HG02938 (cell line): ENCODE measurements at regions not wholly inside any gene's neighbourhood (a gene's known extent, or its start where the extent isn't known, plus 50 kb on each side); places are given as distances from the start of the nearest gene placed in this dataset.
"Not testable (repeated sequence)": the region's sequence is repeated elsewhere in the genome, so short reads cannot be mapped to it uniquely, and the experiment has no call there.

Source experiments
- ATAC-seq: cut with Tn5 transposase; IDR thresholded peaks from one replicate; pipeline ENCODE4 v1.9.1; 2021; ENCODE audit warnings: mild to moderate bottlenecking, moderate library complexity; ENCODE audit not compliant: unreplicated experiment

- ATAC-seq: no peak
Measured at GRCh38 chr1:213415691-213416380, 364.8 kb downstream of the RPS6KC1 start.

- ATAC-seq: no peak
Measured at GRCh38 chr1:213416461-213417224, 365.6 kb downstream of the RPS6KC1 start.

- ATAC-seq: no peak
Measured at GRCh38 chr1:213417225-213417820, 366.3 kb downstream of the RPS6KC1 start.

- no peak for ATAC-seq
Measured at GRCh38 chr1:213417846-213418245, 366.8 kb downstream of the RPS6KC1 start.

DNA sequence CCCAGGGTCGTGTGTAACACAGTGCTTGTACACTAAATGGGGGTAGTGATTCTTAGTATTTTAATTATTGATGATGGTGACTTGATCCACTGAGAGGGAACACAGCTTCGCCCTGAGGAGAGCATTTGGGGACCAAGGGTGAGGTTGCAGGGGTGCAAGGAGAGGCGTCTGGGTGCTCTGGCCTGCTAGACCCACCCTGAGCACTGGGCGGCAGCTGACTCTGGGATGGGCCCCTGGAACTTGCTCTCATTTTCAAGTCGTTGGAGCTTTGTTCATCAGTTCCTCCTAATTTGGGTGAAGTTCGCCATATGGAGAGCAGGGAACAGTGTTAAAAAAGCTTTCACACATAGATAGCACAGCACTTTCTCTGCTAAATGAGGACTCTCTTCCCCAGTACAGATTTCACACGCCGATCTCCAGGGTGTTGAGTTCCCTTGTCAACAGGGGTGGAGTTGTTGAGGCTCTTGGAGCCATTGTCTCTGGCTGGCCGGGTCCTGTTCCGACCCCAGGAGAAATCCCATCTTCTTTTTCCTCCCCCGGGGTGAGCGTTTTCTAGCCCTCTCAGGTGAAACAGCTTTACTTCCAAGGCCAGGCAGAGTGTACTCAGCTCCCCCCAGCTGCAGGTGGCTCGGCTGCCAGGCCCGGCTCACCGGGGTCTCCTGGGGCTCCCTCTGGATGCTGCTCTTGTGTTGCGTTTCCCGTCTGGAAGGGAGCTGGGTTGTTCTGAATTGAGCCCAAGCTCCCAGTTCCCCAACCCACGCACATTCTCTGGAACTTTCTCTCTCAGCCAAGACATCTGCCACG is 367.4 kb downstream of the RPS6KC1 start:
- ATAC-seq: no peak

GRCh38 chr1:213419401-213420030 is 368.5 kb downstream of the RPS6KC1 start:
- no peak for ATAC-seq

DNA sequence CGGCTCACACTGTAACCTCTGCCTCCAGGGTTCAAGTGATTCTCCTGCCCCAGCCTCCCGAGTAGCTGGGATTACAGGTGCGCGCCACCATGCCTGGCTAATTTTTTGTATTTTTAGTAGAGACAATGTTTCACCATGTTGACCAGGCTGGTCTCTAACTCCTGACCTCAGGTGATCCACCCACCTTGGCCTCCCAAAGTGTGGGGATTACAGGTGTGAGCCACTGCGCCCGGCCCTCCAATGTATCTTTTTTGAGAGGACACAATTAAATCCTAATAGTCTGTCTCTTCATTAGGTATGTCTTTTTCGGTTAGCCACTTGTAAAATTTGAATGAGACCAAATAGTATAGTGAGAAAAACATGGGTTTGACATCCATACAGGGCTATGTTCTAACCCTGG is 370.1 kb downstream of the RPS6KC1 start:
- ATAC-seq: not testable (repeated sequence)

GRCh38 chr1:213423041-213423440 is 372.0 kb downstream of the RPS6KC1 start:
- ATAC-seq: no peak

- ATAC-seq: no peak
Measured at GRCh38 chr1:213423605-213424004, 372.6 kb downstream of the RPS6KC1 start.

GRCh38 chr1:213425376-213426030 is 374.5 kb downstream of the RPS6KC1 start:
- ATAC-seq: no peak

DNA sequence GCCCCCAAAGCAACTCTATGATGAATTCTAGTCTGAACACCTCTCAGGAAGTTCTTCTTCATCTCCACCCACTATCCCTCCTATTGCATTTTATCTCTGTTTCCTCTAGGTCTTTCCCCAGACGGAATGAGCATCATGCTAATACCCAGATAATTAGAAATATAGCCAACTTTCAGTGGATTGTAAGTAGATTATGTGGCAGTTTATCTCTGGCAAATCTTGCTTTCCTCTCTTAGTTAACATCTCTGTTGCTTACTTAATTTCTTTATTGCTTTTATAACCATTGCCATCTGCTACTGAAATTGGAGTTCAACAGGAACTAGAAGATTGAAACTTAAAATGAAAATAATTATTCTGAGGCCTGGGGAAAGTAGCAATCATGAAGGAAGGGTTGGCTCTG is 378.6 kb downstream of the RPS6KC1 start:
- ATAC-seq: no peak

GRCh38 chr1:213435715-213436114 is 384.7 kb downstream of the RPS6KC1 start:
- no peak for ATAC-seq

DNA sequence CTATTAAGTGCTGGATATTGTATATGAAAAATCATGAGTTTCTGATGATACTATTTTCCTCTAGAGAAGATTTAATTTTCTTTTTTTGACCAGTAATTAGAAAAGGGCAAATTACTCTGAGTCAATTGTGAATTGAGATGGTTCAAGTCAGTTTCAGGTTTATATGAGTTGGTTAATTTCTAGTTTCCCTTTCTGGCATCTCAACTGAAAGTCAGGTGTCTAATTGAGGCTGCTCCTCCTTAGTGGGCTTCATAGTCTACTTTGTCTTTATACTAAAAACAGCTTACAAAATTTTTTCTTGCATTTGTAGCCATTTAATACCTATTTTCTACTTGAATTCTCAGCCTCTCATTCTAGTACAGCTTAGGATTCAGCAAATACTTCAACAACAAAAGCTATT is 387.3 kb downstream of the RPS6KC1 start:
- ATAC-seq: no peak

GRCh38 chr1:213439703-213440102 is 388.7 kb downstream of the RPS6KC1 start:
- no peak for ATAC-seq

- no peak for ATAC-seq
Measured at GRCh38 chr1:213440766-213441165, 389.7 kb downstream of the RPS6KC1 start.

DNA sequence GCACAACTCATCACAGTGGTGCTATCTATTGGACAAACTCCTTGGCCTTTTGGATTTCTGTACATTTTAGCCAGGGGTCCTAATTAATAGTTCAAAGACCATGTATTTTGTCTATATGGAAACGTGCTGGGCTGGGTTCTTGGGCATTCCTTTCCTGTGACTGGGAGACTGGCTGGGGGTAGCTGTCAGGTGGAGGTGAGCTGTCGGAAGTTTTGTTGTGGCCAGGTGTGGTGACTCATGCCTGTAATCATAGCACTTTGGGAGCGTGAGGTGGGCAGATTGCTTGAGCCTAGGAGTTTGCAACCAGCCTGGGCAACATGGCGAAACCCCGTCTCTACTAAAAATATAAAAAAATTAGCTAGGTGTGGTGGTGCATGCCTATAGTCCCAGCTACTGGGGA is 392.4 kb downstream of the RPS6KC1 start:
- no peak for ATAC-seq

GRCh38 chr1:213444224-213444623 is 393.2 kb downstream of the RPS6KC1 start:
- ATAC-seq: no peak

GRCh38 chr1:213446496-213446895 is 395.5 kb downstream of the RPS6KC1 start:
- ATAC-seq: no peak

- ATAC-seq: no peak
Measured at GRCh38 chr1:213448360-213448759, 397.3 kb downstream of the RPS6KC1 start.

- no peak for ATAC-seq
Measured at GRCh38 chr1:213448776-213449175, 397.7 kb downstream of the RPS6KC1 start.
